RWPE2 (cell line): ENCODE measurements at regions not wholly inside any gene's neighbourhood (a gene's known extent, or its start where the extent isn't known, plus 50 kb on each side); places are given as distances from the start of the nearest gene placed in this dataset.
"Not testable (repeated sequence)": the region's sequence is repeated elsewhere in the genome, so short reads cannot be mapped to it uniquely, and the experiment has no call there.

Experiments
- ATAC-seq: fragments of 200-7000 bp; cut with Tn5 transposase; 3 replicates; pipeline ENCODE4 v1.9.1; 2021; ENCODE audit warnings: low read depth
- DNase-seq: peaks from one replicate; pipeline ENCODE4 v3.0.0-alpha.2; 2020; ENCODE audit warnings: low spot score
- H3K27ac ChIP-seq: fragments of 450-650 bp; 2 replicates; pipeline ENCODE4 v1.5.1; 2017; ENCODE audit warnings: mild to moderate bottlenecking; ENCODE audit not compliant: poor library complexity, severe bottlenecking
- H3K27me3 ChIP-seq: fragments of 250-450 bp; sonication (Bioruptor Pico); 2 replicates; pipeline ENCODE4 v1.5.1; 2021; ENCODE audit warnings: mild to moderate bottlenecking, moderate library complexity; ENCODE audit not compliant: insufficient read depth, poor library complexity, severe bottlenecking
- H3K36me3 ChIP-seq: fragments of 250-450 bp; sonication (Bioruptor Pico); 2 replicates; pipeline ENCODE4 v1.5.1; 2020; ENCODE audit warnings: low read depth, mild to moderate bottlenecking, moderate library complexity
- H3K4me1 ChIP-seq: fragments of 250-450 bp; sonication (Bioruptor Pico); 2 replicates; pipeline ENCODE4 v1.5.1; 2021; ENCODE audit warnings: mild to moderate bottlenecking, moderate library complexity; ENCODE audit not compliant: insufficient read depth, poor library complexity, severe bottlenecking
- H3K4me3 ChIP-seq: fragments of 250-450 bp; sonication (Bioruptor Pico); 2 replicates; pipeline ENCODE4 v1.5.1; 2021; ENCODE audit warnings: mild to moderate bottlenecking, moderate library complexity; ENCODE audit not compliant: severe bottlenecking
- H3K9me3 ChIP-seq: fragments of 250-450 bp; sonication (Bioruptor Pico); 2 replicates; pipeline ENCODE4 v1.5.1; 2021; ENCODE audit warnings: mild to moderate bottlenecking, moderate library complexity; ENCODE audit not compliant: severe bottlenecking
- CTCF ChIP-seq: fragments of 450-650 bp; IDR thresholded peaks from one replicate; pipeline ENCODE4 v1.5.1; 2017; ENCODE audit warnings: mild to moderate bottlenecking, moderate library complexity; ENCODE audit not compliant: poor library complexity, severe bottlenecking

GRCh38 chr14:57051633-57052032, 217.1 kb downstream of the EXOC5 start:
- Histone ChIP-seq H3K27ac (no peak overlapping the region), H3K4me1 (no peaks in the 10 kb centered on the region), H3K9me3 (no peaks in the 10 kb centered on the region), H3K27me3 (peaks cover 13% of the 10 kb centered on the region), H3K4me3 (no peak overlapping the region), H3K36me3 (no peaks in the 10 kb centered on the region)
- DNase-seq (no peak), ATAC-seq (no peak)
- no peak for TF ChIP-seq CTCF

GRCh38 chr14:57049848-57050247, 218.9 kb downstream of the EXOC5 start:
- H3K4me1 ChIP-seq = no peaks in the 10 kb centered on the region
- DNase-seq (no peak), ATAC-seq (no peak)

GRCh38 chr14:57046175-57046574, 222.5 kb downstream of the EXOC5 start:
- Histone ChIP-seq H3K9me3 (no peaks in the 10 kb centered on the region), H3K4me3 (no peak overlapping the region), H3K27ac (no peak overlapping the region), H3K4me1 (no peaks in the 10 kb centered on the region), H3K36me3 (no peaks in the 10 kb centered on the region), H3K27me3 (peaks cover 54% of the 10 kb centered on the region)
- TF ChIP-seq CTCF = no peak
- no peak for DNase-seq
- no peak for ATAC-seq

More at GRCh38 chr14:57049848-57050247, 218.9 kb downstream of the EXOC5 start:
- Histone ChIP-seq H3K27me3 (peaks cover 24% of the 10 kb centered on the region), H3K4me3 (no peak overlapping the region), H3K27ac (no peak overlapping the region), H3K36me3 (no peaks in the 10 kb centered on the region), H3K9me3 (no peaks in the 10 kb centered on the region)
- no peak for TF ChIP-seq CTCF

GRCh38 chr14:57044101-57044973, 224.4 kb downstream of the EXOC5 start:
- H3K9me3 ChIP-seq, H3K36me3 ChIP-seq, DNase-seq, H3K4me1 ChIP-seq, ATAC-seq, H3K27ac ChIP-seq, H3K4me3 ChIP-seq: not testable (repeated sequence)
- peaks cover 55% of the 10 kb centered on the region for H3K27me3 ChIP-seq

GRCh38 chr14:57038689-57039088, 228.4 kb upstream of the OTX2 start:
- H3K36me3 ChIP-seq = no peaks in the 10 kb centered on the region
- no peak overlapping the region for H3K27ac ChIP-seq
- no peaks in the 10 kb centered on the region for H3K9me3 ChIP-seq
- ATAC-seq (no peak), DNase-seq (no peak)
- H3K4me1 ChIP-seq = no peaks in the 10 kb centered on the region
- H3K4me3 ChIP-seq = no peak overlapping the region
- no peak for TF ChIP-seq CTCF
- H3K27me3 ChIP-seq = peaks cover 46% of the 10 kb centered on the region
